GM19324 (cell line): ENCODE measurements at regions not wholly inside any gene's neighbourhood (a gene's known extent, or its start where the extent isn't known, plus 50 kb on each side); places are given as distances from the start of the nearest gene placed in this dataset.
"Not testable (repeated sequence)": the region's sequence is repeated elsewhere in the genome, so short reads cannot be mapped to it uniquely, and the experiment has no call there.

Experiments used
- ATAC-seq: cut with Tn5 transposase; IDR thresholded peaks from one replicate; pipeline ENCODE4 v1.9.1; 2021; ENCODE audit warnings: mild to moderate bottlenecking, moderate library complexity; ENCODE audit not compliant: unreplicated experiment, low FRiP score

GRCh38 chr1:38584448-38585355 is 274.9 kb downstream of the RRAGC start:
- no peak for ATAC-seq

DNA sequence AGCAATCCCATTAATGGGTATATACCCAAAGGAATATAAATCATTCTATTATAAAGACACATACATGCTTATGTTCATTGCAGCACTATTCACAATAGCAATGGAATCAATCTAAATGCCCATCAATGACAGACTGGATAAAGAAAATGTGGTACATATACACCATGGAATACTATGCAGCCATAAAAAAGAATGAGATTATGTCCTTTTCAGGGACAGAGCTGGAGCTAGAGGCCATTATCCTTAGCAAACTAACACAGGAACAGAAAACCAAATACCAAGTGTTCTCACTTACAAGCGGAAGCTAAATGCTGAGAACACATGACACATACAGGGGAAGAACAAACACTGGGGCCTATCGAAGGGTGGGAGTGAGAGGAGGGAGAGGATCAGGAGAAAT is 276.3 kb downstream of the RRAGC start:
- ATAC-seq: not testable (repeated sequence)

DNA sequence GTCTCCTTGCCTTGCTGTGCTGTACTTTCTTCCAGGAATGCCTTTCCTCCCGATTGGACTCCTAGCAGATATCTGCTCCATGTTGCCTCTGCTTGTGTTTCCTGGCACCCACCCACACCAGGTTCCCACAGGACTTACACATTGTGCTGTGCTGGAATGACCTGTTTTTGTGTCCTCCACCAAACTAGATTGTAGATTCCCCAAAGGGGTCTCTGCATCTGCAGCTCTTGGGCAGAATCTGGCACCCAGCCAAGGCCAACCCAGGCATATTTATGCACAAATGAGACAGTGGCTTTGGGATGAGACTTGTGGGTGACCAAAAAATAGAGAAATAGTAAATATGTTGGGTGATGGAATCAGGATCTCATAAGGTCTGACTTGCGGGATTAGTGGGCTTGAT is 278.2 kb downstream of the RRAGC start:
- ATAC-seq: no peak

DNA sequence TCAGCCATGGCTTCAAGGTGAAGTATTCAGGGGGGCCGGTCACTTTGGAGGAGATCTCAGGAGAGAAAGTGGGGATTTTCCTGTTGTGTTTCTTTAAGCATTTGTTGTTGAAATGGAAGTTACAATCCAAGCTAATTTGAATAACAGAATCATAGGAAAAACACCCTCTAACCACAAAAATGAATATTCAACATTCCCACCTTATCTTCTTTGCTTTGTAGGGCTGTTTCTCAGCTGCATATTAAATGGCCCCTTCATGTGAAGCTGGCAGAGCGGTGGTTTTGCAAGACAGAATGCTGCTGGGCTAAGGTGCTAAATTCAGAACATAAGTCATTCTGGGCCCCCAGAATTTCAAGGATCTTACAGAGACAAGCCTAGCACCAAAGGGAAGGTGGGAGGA is 279.0 kb downstream of the RRAGC start:
- ATAC-seq: no peak

- ATAC-seq: no peak
Observed at GRCh38 chr1:38579056-38579455, 280.5 kb downstream of the RRAGC start.

GRCh38 chr1:38578271-38578951 is 281.2 kb downstream of the RRAGC start:
- no peak for ATAC-seq

DNA sequence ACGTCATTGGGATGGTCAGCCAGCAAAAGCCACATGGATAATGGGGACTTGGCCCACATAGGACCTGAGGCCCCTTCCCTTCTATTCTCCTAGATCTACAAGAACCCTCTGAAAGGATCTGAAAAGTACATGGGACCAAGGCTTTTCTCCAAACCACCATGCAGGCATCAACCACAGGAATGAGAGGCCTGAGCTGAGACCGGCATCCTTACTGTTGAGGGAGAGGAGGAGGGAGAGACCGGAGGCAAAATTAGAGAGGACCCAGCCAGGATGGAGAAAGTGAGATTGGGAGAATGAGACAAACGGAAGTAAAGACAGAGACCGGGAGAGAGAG is 281.7 kb downstream of the RRAGC start:
- no peak for ATAC-seq

DNA sequence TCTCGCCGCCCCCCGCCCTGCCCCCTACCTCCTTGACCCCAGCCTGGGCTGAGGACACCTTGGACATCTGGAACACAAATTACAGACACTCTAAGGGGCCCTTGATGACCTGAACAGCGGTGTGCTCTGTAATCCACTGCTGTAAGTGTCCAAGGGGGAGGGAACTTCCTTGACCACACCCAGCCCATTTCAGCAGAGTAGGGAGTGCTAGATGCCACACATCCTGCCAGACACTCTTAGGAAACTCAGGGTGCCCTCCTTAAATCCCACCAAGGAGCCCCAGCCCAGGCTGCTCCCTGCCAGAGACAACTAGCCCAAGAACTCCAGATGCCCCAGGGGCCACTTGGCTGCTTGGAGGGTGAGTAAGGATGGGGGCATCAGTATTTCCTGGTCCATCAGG is 282.2 kb downstream of the RRAGC start:
- no peak for ATAC-seq

DNA sequence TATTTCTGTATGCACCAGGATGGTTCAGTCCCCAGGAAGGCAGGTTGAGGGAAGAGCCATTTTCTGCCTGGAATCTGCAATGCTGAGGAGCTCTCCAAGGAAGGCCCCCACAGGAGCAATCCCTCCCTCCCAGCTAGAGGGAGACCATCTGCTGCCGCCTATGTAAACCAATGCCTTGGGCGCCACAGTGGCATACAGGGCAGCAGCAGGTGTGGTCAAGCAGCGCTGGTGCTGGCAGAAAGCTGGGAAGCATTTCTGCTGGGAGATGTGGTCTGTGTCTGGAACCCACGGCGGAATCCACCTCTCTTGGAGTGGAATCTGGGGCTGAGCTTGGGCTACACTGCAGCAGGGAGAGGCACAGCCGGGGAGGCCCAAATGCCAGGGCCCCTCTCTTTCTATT is 283.3 kb downstream of the RRAGC start:
- ATAC-seq: no peak

GRCh38 chr1:38571726-38572125 is 287.8 kb downstream of the RRAGC start:
- no peak for ATAC-seq

- ATAC-seq: no peak
Observed at GRCh38 chr1:38570657-38570975, 289.0 kb downstream of the RRAGC start.

- ATAC-seq: no peak
Observed at GRCh38 chr1:38569932-38570656, 289.5 kb downstream of the RRAGC start.

DNA sequence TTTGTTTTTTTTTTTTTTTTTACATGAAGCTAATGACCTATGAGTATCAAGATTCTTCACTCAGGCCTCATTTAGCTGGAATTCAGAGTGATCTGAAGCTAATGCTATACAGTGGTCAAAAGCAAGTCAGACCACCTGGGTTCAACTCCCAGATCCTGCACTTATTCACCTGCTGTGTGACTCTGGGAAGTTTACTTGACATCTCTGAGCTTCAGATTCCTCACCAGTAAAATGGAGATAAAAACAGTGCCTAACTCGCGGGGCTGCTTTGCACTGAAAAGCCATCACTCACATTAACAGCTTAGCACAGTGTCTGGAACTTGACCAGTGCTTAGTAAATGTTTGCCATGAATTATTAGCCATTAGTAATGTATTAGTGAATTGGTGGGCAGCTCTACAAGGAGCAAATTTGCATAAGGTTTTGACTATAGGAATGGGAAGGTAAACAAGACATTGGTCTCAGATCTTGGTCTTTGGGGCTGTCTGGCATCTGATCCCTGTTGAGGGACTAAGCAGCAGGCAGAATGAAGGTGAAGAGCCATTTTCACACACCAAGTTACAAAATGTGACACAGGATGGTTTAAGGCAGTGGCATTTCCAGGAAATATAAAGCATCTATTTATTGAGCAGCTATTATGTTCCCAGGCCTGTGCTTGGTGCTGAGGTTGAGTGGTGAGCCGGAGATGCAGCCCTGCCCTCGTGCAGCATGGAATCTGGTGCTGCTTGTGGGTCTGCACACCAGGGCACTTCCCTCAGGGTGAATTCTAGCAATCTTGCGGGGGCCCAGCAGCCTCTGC is 291.3 kb downstream of the RRAGC start:
- no peak for ATAC-seq

GRCh38 chr1:38567401-38567800 is 292.2 kb downstream of the RRAGC start:
- ATAC-seq: no peak

DNA sequence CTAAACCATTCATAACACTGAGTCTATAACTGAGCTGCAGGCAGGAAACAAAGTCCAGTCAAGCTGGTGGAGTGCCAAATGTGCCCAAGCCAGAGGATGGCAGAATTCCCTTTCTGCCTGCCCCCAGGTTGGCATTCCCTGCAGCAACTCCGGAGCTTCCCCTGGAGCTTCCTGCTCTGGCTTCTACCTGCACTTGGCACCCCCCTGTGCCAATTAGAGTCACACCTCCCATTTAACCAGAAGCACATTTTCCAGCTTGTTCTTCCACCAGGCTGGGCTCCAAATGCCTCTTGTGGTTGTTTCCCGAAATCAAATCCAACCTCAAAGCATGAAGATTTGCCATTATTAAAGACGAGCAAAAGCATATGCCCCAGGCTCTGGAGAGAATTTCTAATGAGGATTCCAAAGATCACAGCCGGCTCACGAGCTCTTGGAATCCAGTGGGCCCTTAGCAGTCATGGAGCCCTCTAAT is 294.5 kb downstream of the RRAGC start:
- no peak for ATAC-seq

DNA sequence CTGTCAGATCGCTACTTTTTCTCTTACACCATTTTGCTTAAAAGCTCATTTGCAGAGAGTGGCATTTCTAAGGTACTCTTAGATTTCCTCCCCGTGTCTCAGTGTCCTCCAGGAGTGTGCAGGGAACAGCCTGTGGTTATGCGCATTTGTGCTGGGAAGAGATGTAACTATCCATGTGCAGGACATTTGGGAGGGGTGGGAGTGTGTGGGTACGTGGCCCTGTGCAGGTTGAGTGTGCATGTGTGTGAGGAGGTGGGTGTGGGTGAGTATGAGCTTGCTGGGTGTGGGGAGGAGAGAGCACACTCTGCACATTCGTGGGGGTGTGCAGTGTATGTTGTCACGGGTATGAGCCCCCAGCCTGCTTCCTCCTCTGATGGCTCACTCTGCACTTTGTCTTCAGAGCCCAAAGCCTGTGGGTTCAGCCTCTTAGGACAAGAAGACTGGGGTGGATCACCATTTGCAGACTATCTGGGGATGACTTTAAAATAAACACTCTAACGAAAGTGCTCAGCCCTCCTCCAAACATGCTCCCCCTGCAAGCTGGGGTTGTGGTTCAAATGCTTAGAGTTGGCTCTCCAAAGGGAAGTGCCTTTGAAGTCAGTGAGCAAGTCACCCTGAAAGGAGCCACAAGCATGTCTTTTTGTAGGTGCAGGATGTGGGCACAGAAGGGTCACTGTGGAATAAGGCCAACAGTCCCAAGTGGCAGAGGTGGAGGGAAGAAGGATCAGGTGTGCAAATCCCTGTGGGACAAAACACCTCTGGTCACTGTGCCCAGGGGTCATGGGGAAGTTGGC is 295.4 kb downstream of the RRAGC start:
- no peak for ATAC-seq

DNA sequence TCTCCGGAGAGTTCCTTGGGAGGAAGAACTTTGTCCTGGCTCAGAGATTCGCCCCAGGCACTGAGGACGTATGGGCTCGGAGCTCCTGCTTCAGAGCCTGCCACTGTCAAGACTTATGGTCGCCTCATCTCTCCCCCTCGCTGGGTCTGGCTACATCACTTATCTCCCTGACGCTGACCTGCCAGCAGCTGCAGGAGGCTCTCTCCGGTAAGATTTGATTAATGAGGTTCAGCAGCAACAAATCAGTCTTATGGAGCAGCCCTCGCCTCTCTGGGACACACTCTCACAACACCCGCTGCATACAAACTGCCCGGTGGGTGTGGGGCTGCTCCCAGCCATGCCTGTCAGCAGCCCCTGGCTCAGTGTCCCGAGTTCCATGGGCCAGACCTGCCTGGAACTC is 297.8 kb downstream of the RRAGC start:
- ATAC-seq: no peak

- ATAC-seq: no peak
Observed at GRCh38 chr1:38561110-38561509, 298.5 kb downstream of the RRAGC start.

GRCh38 chr1:38560457-38560856 is 299.1 kb downstream of the RRAGC start:
- no peak for ATAC-seq
